Panc1 (cell line): ENCODE measurements at regions not wholly inside any gene's neighbourhood (a gene's known extent, or its start where the extent isn't known, plus 50 kb on each side); places are given as distances from the start of the nearest gene placed in this dataset.

Source experiments
- ATAC-seq: fragments of 200-7000 bp; cut with Tn5 transposase; 2 replicates; pipeline ENCODE4 v1.9.1; 2020; ENCODE audit warnings: mild to moderate bottlenecking, moderate library complexity
- BruUV-seq: library from RNA; stranded (reverse); fragments of 400-500 nt; replicated peaks from 2 replicates; lab custom pipeline; 2021; lab: Mats Ljungman, UMichigan
- CTCF ChIA-PET: fragments of 300-600 bp; sonication (Branson Sonifier 250); formaldehyde crosslinking; loops from one replicate; lab custom pipeline; 2022; ENCODE audit warnings: antibody characterized with exemption; lab: Charles Lee
- POLR2A ChIA-PET: fragments of 300-600 bp; sonication (Branson Sonifier 250); formaldehyde crosslinking; loops from one replicate; lab custom pipeline; 2022; ENCODE audit warnings: antibody characterized with exemption; lab: Charles Lee
- DNase-seq: peaks from one replicate; pipeline ENCODE4 v3.0.0-alpha.2; 2010; ENCODE audit warnings: low read depth, low spot score
- H3K27ac ChIP-seq: 2 replicates; pipeline ENCODE4 v1.5.1; 2011; ENCODE audit warnings: mild to moderate bottlenecking, low read length, inconsistent platforms
- H3K27me3 ChIP-seq: fragments of 200-500 bp; sonication (Bioruptor generic); 2 replicates; pipeline ENCODE4 v1.6.0; 2014; ENCODE audit warnings: low read length, inconsistent platforms; ENCODE audit not compliant: control insufficient read depth, insufficient read depth
- H3K36me3 ChIP-seq: fragments of 200-500 bp; sonication (Bioruptor generic); 2 replicates; pipeline ENCODE4 v1.5.1; 2014; ENCODE audit warnings: inconsistent platforms, mild to moderate bottlenecking, low read length, moderate library complexity; ENCODE audit not compliant: control insufficient read depth, insufficient read depth
- H3K4me1 ChIP-seq: 2 replicates; pipeline ENCODE4 v1.5.1; 2011; ENCODE audit warnings: inconsistent platforms, mild to moderate bottlenecking, low read length, moderate library complexity; ENCODE audit not compliant: control insufficient read depth, insufficient read depth
- H3K4me3 ChIP-seq, 2 experiments: 2 replicates each; pipeline ENCODE4 v1.5.1; 2011 to 2012; ENCODE audit warnings: low read depth in 2 of 2, low read length in 2 of 2, mild to moderate bottlenecking in 2 of 2, inconsistent platforms in 1 of 2, moderate library complexity in 1 of 2
- H3K9me3 ChIP-seq: fragments of 200-500 bp; sonication (Bioruptor generic); 2 replicates; pipeline ENCODE4 v1.5.1; 2014; ENCODE audit warnings: low read depth, mild to moderate bottlenecking, inconsistent platforms, low read length, moderate library complexity; ENCODE audit not compliant: control insufficient read depth, insufficient read depth
- CTCF ChIP-seq: fragments of 450-650 bp; IDR thresholded peaks from 2 replicates; pipeline ENCODE4 v1.5.1; 2017; ENCODE audit warnings: mild to moderate bottlenecking
- POLR2AphosphoS5 ChIP-seq: IDR thresholded peaks from 2 replicates; pipeline ENCODE4 v1.6.1; 2012; ENCODE audit warnings: mild to moderate bottlenecking, low read depth, low read length, moderate library complexity
- REST ChIP-seq, 2 experiments: IDR thresholded peaks; 2 replicates each; pipeline ENCODE4 v1.6.1; 2011 to 2012; ENCODE audit warnings: low read depth in 2 of 2, control low read depth in 1 of 2, low read length in 1 of 2, mild to moderate bottlenecking in 1 of 2, moderate library complexity in 1 of 2; ENCODE audit not compliant: insufficient read depth in 1 of 2
- SIN3A ChIP-seq: IDR thresholded peaks from 2 replicates; pipeline ENCODE4 v1.6.1; 2012; ENCODE audit warnings: low read depth, mild to moderate bottlenecking, low read length, moderate library complexity, borderline replicate concordance; ENCODE audit not compliant: insufficient read depth
- TCF7L2 ChIP-seq: IDR thresholded peaks from 2 replicates; pipeline ENCODE4 v1.6.1; 2011; ENCODE audit warnings: mild to moderate bottlenecking, low read depth, low read length, inconsistent platforms
- in situ Hi-C: cut with HindIII; loops from 2 replicates; pipeline ENCODE4 v1.10.0; 2016; ENCODE audit warnings: low sequenced_read_pairs, low pct_unique_long_range_greater_than_20kb
- intact Hi-C: fragments of 100-400 bp; cut with micrococcal nuclease; formaldehyde crosslinking; loops from one replicate; pipeline ENCODE4 v1.10.0; 2022; ENCODE audit not compliant: unreplicated experiment

- H3K4me1 ChIP-seq, result no peaks in the 10 kb centered on the region
- H3K27me3 ChIP-seq, result peaks cover 17% of the 10 kb centered on the region
- no peak for DNase-seq
- intact Hi-C loops, result no loop called here
- no peaks in the 10 kb centered on the region for H3K36me3 ChIP-seq
- CTCF ChIA-PET, result no interaction called here
- no TSS peak for BruUV-seq
- in situ Hi-C loops, result no loop called here
- TF ChIP-seq CTCF (no peak), REST (IDR thresholded peaks at IDR 0.05; ENCODE audit: insufficient read depth in 1 of 2, low read depth in 2 of 2, low read length in 1 of 2) (no peak), TCF7L2 (no peak), POLR2AphosphoS5 (no peak), SIN3A (no peak)
- H3K27ac ChIP-seq, result no peak overlapping the region
- ATAC-seq, result no peak
- no peak overlapping the region for H3K4me3 ChIP-seq
- POLR2A ChIA-PET, result no interaction called here
- H3K9me3 ChIP-seq, result no peaks in the 10 kb centered on the region
These were observed 336.4 kb upstream of the ZMIZ1 start for GRCh38 chr10:78732381-78732780.

GRCh38 chr10:78736926-78737630 is 331.7 kb upstream of the ZMIZ1 start:
- no peaks in the 10 kb centered on the region for H3K4me1 ChIP-seq
- intact Hi-C loops, result no loop called here
- ATAC-seq (no peak), DNase-seq (no peak)
- ChIA-PET CTCF (no interaction called here), POLR2A (no interaction called here)
- in situ Hi-C loops, result no loop called here
- H3K9me3 ChIP-seq, result no peaks in the 10 kb centered on the region
- H3K4me3 ChIP-seq, result no peak overlapping the region
- peaks cover 5% of the 10 kb centered on the region; the same call in 1 of the 2 replicates for H3K27me3 ChIP-seq
- TF ChIP-seq SIN3A (no peak), POLR2AphosphoS5 (no peak), TCF7L2 (no peak), REST (IDR thresholded peaks at IDR 0.05; ENCODE audit: insufficient read depth in 1 of 2, low read depth in 2 of 2, low read length in 1 of 2) (no peak), CTCF (no peak)
- no peaks in the 10 kb centered on the region for H3K36me3 ChIP-seq
- no peak overlapping the region for H3K27ac ChIP-seq
- BruUV-seq, result no TSS peak
